Karpas-422 (cell line): ENCODE measurements at regions not wholly inside any gene's neighbourhood (a gene's known extent, or its start where the extent isn't known, plus 50 kb on each side); places are given as distances from the start of the nearest gene placed in this dataset.
"Not testable (repeated sequence)": the region's sequence is repeated elsewhere in the genome, so short reads cannot be mapped to it uniquely, and the experiment has no call there.

ENCODE experiments used
- DNase-seq: peaks from one replicate; pipeline ENCODE4 v3.0.0-alpha.2; 2015
- H2AFZ ChIP-seq: fragments of 200-600 bp; sonication (generic); 2 replicates; pipeline ENCODE4 v1.6.1; 2014; ENCODE audit warnings: antibody characterized with exemption, low read length, mixed read lengths
- H3K27ac ChIP-seq: fragments of 200-600 bp; sonication (generic); 2 replicates; pipeline ENCODE4 v1.5.1; 2014; ENCODE audit warnings: mild to moderate bottlenecking, low read length, moderate library complexity
- H3K27me3 ChIP-seq: fragments of 200-600 bp; sonication (generic); 2 replicates; pipeline ENCODE4 v1.6.1; 2014; ENCODE audit warnings: low read length, mixed read lengths
- H3K36me3 ChIP-seq: fragments of 200-600 bp; sonication (generic); 2 replicates; pipeline ENCODE4 v1.6.1; 2014; ENCODE audit warnings: low read length, mixed read lengths; ENCODE audit not compliant: insufficient read depth
- H3K4me1 ChIP-seq: fragments of 200-600 bp; sonication (generic); 2 replicates; pipeline ENCODE4 v1.6.1; 2014; ENCODE audit warnings: mild to moderate bottlenecking, low read length, mixed read lengths
- H3K4me2 ChIP-seq: fragments of 200-600 bp; sonication (generic); 2 replicates; pipeline ENCODE4 v1.6.1; 2014; ENCODE audit warnings: low read length, low read depth, mild to moderate bottlenecking; ENCODE audit not compliant: poor library complexity, severe bottlenecking
- H3K4me3 ChIP-seq: fragments of 200-600 bp; sonication (generic); 2 replicates; pipeline ENCODE4 v1.5.1; 2014; ENCODE audit warnings: mild to moderate bottlenecking, antibody characterized with exemption, low read length, mixed read lengths
- H3K79me2 ChIP-seq: fragments of 200-600 bp; sonication (generic); 2 replicates; pipeline ENCODE4 v1.6.1; 2014; ENCODE audit warnings: mild to moderate bottlenecking, low read length, mixed read lengths
- H3K9ac ChIP-seq: fragments of 200-600 bp; sonication (generic); 2 replicates; pipeline ENCODE4 v1.6.0; 2014; ENCODE audit warnings: low read length
- H3K9me2 ChIP-seq: fragments of 200-600 bp; sonication (generic), shearing (Covaris generic); replicated peaks from 2 replicates; pipeline ENCODE4 v1.6.0; 2014; ENCODE audit warnings: mild to moderate bottlenecking, low read length, moderate library complexity; ENCODE audit not compliant: insufficient read depth
- H3K9me3 ChIP-seq: fragments of 300-700, 200-600 bp; sonication (generic); 2 replicates; pipeline ENCODE4 v1.6.1; 2014; ENCODE audit warnings: low read length, mixed read lengths
- H4K20me1 ChIP-seq: fragments of 200-600 bp; sonication (generic); 2 replicates; pipeline ENCODE4 v1.6.1; 2014; ENCODE audit warnings: mild to moderate bottlenecking, antibody characterized with exemption, low read length, low read depth; ENCODE audit not compliant: insufficient read depth

DNA sequence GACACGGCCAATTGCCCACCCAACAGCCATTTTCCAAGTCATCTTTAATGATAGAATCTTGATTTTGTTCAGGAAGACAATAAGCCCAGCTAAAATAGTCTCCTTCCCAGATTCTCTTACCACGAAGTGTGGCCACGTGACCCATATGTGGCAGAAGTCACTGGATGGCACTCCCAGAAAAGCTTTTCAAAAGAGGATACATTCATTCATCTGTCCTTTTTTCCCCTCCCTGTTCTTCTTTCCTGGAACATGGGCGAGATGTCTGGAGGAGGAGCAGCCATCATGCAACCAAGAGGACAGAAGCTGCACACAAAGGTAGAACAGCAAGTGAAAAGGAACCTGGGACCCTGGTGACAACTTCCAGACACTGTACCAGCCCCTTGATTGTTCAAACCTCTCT lies 174.7 kb downstream of the UACA start:
- DNase-seq: no peak
- H3K4me1 ChIP-seq: no peaks in the 10 kb centered on the region
- no peaks in the 10 kb centered on the region for H3K27me3 ChIP-seq
- H2AFZ ChIP-seq: no peak overlapping the region
- H3K9me2 ChIP-seq: no peaks in the 10 kb centered on the region
- H3K4me3 ChIP-seq: no peak overlapping the region
- no peaks in the 10 kb centered on the region for H3K9me3 ChIP-seq
- no peaks in the 10 kb centered on the region for H3K79me2 ChIP-seq
- no peak overlapping the region for H3K27ac ChIP-seq
- H4K20me1 ChIP-seq: no peaks in the 10 kb centered on the region
- H3K36me3 ChIP-seq: no peaks in the 10 kb centered on the region
- no peak overlapping the region for H3K4me2 ChIP-seq
- H3K9ac ChIP-seq: no peak overlapping the region

DNA sequence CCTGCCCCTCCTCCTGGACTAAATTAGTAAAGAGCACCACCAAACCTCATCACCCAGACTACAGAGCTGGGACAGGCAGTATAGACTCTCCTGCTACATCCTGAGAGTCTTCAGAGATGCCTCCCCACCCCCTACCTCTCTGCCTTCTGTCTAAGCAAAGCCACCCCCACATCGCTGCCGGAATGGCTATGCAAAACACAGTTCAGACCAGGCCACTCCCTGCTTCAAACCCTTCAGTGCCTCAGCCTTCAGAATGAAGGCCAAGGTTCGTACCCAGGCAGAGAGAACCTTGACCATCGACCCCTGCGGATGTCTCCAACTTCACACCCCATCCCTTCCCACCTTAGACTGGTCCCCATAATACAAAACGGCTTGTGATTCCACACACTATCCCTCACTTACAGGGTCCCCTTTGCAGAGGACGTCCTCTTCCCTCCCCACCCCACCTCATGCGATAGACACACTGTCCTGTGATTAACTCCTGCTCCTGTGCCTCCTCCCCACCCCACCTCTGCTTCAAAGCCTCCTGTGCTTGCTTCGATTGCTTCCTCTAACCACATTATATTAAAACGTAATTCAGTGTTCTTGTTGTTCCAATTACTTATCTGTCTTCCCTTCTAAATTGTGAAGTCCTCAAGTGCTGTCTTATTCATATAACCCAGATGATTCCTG lies 175.3 kb downstream of the UACA start:
- Histone ChIP-seq H3K4me3 (no peak overlapping the region), H3K36me3 (no peaks in the 10 kb centered on the region), H4K20me1 (no peaks in the 10 kb centered on the region), H3K4me2 (no peak overlapping the region), H3K9ac (no peak overlapping the region), H3K27me3 (no peaks in the 10 kb centered on the region), H3K79me2 (no peaks in the 10 kb centered on the region), H2AFZ (no peak overlapping the region), H3K4me1 (no peaks in the 10 kb centered on the region), H3K27ac (no peak overlapping the region), H3K9me2 (no peaks in the 10 kb centered on the region), H3K9me3 (no peaks in the 10 kb centered on the region)
- DNase-seq: no peak

DNA sequence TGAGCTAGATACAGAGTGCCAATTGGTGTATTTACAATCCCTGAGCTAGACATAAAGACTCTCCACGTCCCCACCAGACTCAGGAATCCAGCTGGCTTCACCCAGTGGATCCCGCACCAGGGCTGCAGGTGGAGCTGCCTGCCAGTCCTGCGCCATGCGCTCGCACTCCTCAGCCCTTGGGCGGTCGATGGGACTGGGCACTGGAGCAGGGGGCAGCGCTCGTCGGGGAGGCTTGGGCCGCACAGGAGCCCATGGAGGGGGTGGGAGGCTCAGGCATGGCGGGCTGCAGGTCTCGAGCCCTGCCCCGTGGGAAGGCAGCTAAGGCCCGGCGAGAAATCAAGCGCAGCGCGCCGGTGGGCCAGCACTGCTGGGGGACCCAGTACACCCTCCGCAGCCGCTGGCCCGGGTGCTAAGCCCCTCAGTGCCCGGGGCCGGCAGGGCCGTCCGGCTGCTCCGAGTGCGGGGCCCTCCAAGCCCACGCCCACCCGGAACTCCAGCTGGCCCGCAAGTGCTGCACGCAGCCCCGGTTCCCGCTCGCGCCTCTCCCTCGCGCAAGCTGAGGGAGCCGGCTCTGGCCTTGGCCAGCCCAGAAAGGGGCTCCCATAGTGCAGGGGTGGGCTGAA lies 176.2 kb downstream of the UACA start:
- not testable (repeated sequence) for H4K20me1 ChIP-seq, H3K27me3 ChIP-seq, H3K4me3 ChIP-seq, H3K9me3 ChIP-seq, H2AFZ ChIP-seq, DNase-seq, H3K9me2 ChIP-seq, H3K4me1 ChIP-seq, H3K36me3 ChIP-seq, H3K79me2 ChIP-seq, H3K27ac ChIP-seq, H3K9ac ChIP-seq, H3K4me2 ChIP-seq

DNA sequence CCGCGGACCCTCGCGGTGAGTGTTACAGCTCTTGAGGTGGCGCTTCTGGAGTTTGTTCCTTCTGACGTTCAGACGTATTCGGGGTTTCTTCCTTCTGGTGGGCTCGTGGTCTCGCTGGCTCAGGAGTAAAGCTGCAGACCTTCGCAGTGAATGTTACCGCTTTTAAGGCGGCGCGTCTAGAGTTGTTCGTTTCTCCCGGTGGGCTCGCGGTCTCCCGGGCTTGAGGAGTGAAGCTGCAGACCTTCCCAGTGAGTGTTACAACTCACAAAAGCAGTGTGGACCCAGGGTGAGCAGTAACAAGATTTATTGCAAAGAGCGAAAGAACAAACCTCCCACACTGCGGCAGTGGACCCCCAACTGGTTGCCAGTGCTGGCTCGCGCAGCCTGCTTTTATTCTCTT lies 177.1 kb downstream of the UACA start:
- H3K4me1 ChIP-seq: no peaks in the 10 kb centered on the region
- no peak for DNase-seq
- no peaks in the 10 kb centered on the region for H3K27me3 ChIP-seq
- no peaks in the 10 kb centered on the region; the same call in 1 of the 2 replicates for H4K20me1 ChIP-seq
- no peaks in the 10 kb centered on the region for H3K9me2 ChIP-seq
- no peaks in the 10 kb centered on the region for H3K36me3 ChIP-seq
- H3K9me3 ChIP-seq: no peaks in the 10 kb centered on the region
- no peak overlapping the region for H3K9ac ChIP-seq
- H3K4me3 ChIP-seq: no peak overlapping the region
- no peak overlapping the region for H3K4me2 ChIP-seq
- H3K79me2 ChIP-seq: no peaks in the 10 kb centered on the region
- H3K27ac ChIP-seq: no peak overlapping the region
- no peak overlapping the region for H2AFZ ChIP-seq

DNA sequence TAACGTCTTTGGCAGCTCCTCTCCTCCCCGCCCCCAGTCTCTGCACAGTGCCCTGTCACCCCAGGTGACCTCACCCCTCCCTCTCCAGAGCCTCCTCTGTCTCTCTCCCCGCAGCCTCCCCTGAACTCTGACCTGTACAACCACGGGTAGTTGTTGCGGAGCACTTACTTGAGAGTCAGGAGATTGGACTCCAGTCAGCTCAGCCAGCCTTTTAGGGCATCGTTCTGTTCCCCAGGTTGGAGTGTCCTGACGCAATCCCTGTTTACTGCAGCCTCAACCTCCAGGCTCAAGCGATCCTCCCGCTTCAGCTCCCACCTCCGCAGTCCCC lies 177.7 kb downstream of the UACA start:
- Histone ChIP-seq H3K36me3 (no peaks in the 10 kb centered on the region), H3K27me3 (no peaks in the 10 kb centered on the region), H3K9ac (no peak overlapping the region), H2AFZ (no peak overlapping the region), H3K9me2 (no peaks in the 10 kb centered on the region), H4K20me1 (no peaks in the 10 kb centered on the region; the same call in 1 of the 2 replicates), H3K4me2 (no peak overlapping the region), H3K4me1 (no peaks in the 10 kb centered on the region), H3K4me3 (no peak overlapping the region), H3K79me2 (no peaks in the 10 kb centered on the region), H3K9me3 (no peaks in the 10 kb centered on the region), H3K27ac (no peak overlapping the region)
- no peak for DNase-seq

DNA sequence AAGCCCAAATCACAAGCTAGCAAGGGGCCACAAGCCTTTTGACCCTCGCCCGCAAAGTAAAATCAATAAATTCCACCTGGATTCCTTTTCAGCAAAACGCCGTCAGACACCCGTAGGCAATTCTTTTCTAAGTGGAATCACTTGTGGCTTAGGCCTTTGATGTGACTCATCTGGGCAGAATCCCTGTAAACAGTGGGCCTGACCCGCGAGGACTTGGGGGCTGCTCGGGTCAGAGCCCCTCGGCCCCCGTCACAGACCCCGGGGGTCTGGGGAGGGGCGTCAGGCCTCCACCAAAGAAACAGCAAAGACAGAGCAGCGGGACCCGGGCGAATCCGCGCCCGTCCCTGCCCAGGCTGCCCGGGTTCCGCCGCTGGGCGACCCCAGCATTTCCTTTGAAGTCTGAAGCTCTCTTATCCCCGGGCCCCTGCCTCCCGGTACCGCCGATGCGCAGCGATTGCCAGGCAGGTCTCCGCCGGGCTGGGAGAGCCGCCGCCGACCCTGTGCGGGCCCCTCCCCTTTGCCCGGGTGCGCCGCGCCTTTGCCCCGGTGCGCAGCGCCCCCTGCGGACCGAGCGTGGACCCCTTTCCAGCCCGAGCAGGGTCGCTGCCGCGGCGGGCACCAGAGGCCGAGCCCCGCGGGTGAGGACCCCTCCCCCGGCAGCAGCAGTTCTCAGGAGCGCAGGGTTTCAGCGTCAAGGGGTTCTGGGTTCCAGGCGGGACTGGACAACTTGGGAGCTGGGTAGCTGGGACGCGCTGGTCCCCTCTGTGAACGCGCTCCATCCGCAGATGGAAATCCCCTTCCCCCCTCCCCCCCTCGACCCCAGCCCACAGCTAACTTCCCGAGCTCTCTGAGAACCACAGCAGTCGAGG lies 178.3 kb downstream of the UACA start:
- Histone ChIP-seq H3K36me3 (no peaks in the 10 kb centered on the region), H3K79me2 (no peaks in the 10 kb centered on the region), H3K9me2 (no peaks in the 10 kb centered on the region), H3K4me3 (no peak overlapping the region), H3K9ac (no peak overlapping the region), H3K4me2 (no peak overlapping the region), H4K20me1 (no peaks in the 10 kb centered on the region; the same call in 1 of the 2 replicates), H3K27me3 (no peaks in the 10 kb centered on the region), H2AFZ (no peak overlapping the region), H3K4me1 (no peaks in the 10 kb centered on the region), H3K9me3 (no peaks in the 10 kb centered on the region), H3K27ac (no peak overlapping the region)
- no peak for DNase-seq

DNA sequence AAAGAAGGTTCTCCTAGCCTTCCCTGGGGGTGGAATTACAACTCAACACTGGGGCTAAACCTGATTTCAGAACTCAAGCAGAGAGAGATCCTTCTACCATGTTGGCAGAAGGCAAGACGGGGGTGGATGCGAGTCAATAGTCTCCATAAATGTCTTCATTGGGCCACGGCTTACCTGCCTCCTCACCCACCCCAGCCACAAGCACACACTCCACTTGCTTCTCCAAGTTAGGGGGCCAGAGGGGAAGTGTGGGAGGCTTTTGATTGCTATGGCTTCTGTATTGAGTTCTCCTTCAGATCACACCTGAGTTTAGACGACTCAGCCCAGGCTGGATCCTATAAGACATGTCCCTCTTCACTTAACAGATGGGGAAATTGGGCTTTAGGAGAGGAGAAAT lies 178.9 kb downstream of the UACA start:
- Histone ChIP-seq H3K36me3 (no peaks in the 10 kb centered on the region), H3K9me3 (no peaks in the 10 kb centered on the region), H3K9ac (no peak overlapping the region), H3K27me3 (no peaks in the 10 kb centered on the region), H4K20me1 (no peaks in the 10 kb centered on the region; the same call in 1 of the 2 replicates), H3K4me1 (no peaks in the 10 kb centered on the region), H3K9me2 (no peaks in the 10 kb centered on the region), H3K4me3 (no peak overlapping the region), H2AFZ (no peak overlapping the region), H3K4me2 (no peak overlapping the region), H3K79me2 (no peaks in the 10 kb centered on the region), H3K27ac (no peak overlapping the region)
- no peak for DNase-seq

DNA sequence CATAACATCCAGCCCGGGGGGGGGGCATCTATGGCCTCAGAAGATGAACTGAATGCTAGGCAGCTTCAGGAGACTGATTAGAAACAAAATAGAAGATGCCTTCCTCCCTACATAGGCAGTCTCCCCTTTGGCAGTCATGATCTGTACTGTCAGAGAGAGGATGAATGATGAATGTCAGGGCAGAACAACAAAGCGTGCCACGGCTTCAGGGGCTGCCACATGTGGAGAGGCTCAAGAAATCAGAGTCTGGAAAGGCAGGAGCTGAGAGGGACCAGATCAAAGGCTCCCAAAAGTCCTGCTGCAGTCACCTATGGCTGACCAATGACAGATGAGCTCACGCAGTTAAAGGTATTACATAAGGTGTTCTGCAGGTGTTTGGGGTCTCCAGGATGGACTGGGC lies 180.4 kb downstream of the UACA start:
- Histone ChIP-seq H4K20me1 (no peaks in the 10 kb centered on the region; the same call in 1 of the 2 replicates), H3K9ac (no peak overlapping the region), H3K4me3 (no peak overlapping the region), H3K4me1 (no peaks in the 10 kb centered on the region), H3K9me2 (no peaks in the 10 kb centered on the region), H3K4me2 (no peak overlapping the region), H3K36me3 (no peaks in the 10 kb centered on the region), H3K27me3 (no peaks in the 10 kb centered on the region), H3K79me2 (no peaks in the 10 kb centered on the region), H3K27ac (no peak overlapping the region), H2AFZ (no peak overlapping the region), H3K9me3 (no peaks in the 10 kb centered on the region)
- DNase-seq: no peak
